DOHH2 (cell line): ENCODE measurements at regions not wholly inside any gene's neighbourhood (a gene's known extent, or its start where the extent isn't known, plus 50 kb on each side); places are given as distances from the start of the nearest gene placed in this dataset.
"Not testable (repeated sequence)": the region's sequence is repeated elsewhere in the genome, so short reads cannot be mapped to it uniquely, and the experiment has no call there.

Experiments
- H3F3A ChIP-seq: fragments of 200-600 bp; sonication (generic), shearing (Covaris generic); 2 replicates; pipeline ENCODE4 v1.6.0; 2016; ENCODE audit warnings: antibody characterized with exemption, mild to moderate bottlenecking; ENCODE audit not compliant: control insufficient read depth, insufficient read depth
- H3K27ac ChIP-seq: fragments of 200-600 bp; sonication (generic); 2 replicates; pipeline ENCODE4 v1.5.1; 2014; ENCODE audit warnings: low read depth, mild to moderate bottlenecking, low read length, moderate library complexity
- H3K27me3 ChIP-seq: fragments of 200-600 bp; sonication (generic); 2 replicates; pipeline ENCODE4 v1.6.1; 2014; ENCODE audit warnings: mild to moderate bottlenecking, low read length, mixed read lengths; ENCODE audit not compliant: control insufficient read depth
- H3K36me3 ChIP-seq: fragments of 200-600 bp; sonication (generic); 2 replicates; pipeline ENCODE4 v1.6.1; 2014; ENCODE audit warnings: mild to moderate bottlenecking, low read length, moderate library complexity, mixed read lengths; ENCODE audit not compliant: control insufficient read depth
- H3K4me1 ChIP-seq: fragments of 200-600 bp; sonication (generic); 2 replicates; pipeline ENCODE4 v1.6.1; 2014; ENCODE audit warnings: mild to moderate bottlenecking, low read length, mixed read lengths; ENCODE audit not compliant: control insufficient read depth
- H3K4me2 ChIP-seq: fragments of 200-600 bp; sonication (generic); 2 replicates; pipeline ENCODE4 v1.6.0; 2014; ENCODE audit warnings: mild to moderate bottlenecking, low read length, moderate library complexity
- H3K4me3 ChIP-seq: fragments of 200-600 bp; sonication (generic); 2 replicates; pipeline ENCODE4 v1.5.1; 2014; ENCODE audit warnings: mild to moderate bottlenecking, low read length, mixed read lengths
- H3K79me2 ChIP-seq: fragments of 200-600 bp; sonication (generic); 2 replicates; pipeline ENCODE4 v1.6.1; 2014; ENCODE audit warnings: mild to moderate bottlenecking, low read length, mixed read lengths; ENCODE audit not compliant: control insufficient read depth
- H3K9me2 ChIP-seq: fragments of 200-600 bp; sonication (generic); replicated peaks from 2 replicates; pipeline ENCODE4 v1.6.1; 2014; ENCODE audit warnings: mild to moderate bottlenecking, low read length, mixed read lengths; ENCODE audit not compliant: control insufficient read depth
- H3K9me3 ChIP-seq: fragments of 200-600 bp; sonication (generic); 2 replicates; pipeline ENCODE4 v1.6.1; 2014; ENCODE audit warnings: antibody characterized with exemption, low read length, mixed read lengths; ENCODE audit not compliant: control insufficient read depth, insufficient read depth
- H4K20me1 ChIP-seq: fragments of 200-600 bp; sonication (generic); 2 replicates; pipeline ENCODE4 v1.6.0; 2014; ENCODE audit warnings: low read depth, mild to moderate bottlenecking, antibody characterized with exemption, low read length, moderate library complexity; ENCODE audit not compliant: control insufficient read depth, insufficient read depth
- CTCF ChIP-seq: fragments of 200-600 bp; sonication (generic); IDR thresholded peaks from one replicate; pipeline ENCODE4 v1.5.1; 2014; ENCODE audit warnings: antibody characterized with exemption, mild to moderate bottlenecking, low read depth, low read length; ENCODE audit not compliant: poor library complexity, severe bottlenecking
- EZH2phosphoT487 ChIP-seq: fragments of 200-600 bp; sonication (generic); IDR thresholded peaks from 2 replicates; pipeline ENCODE4 v1.6.1; 2017; ENCODE audit warnings: borderline replicate concordance, mild to moderate bottlenecking, antibody characterized with exemption, low read length, moderate library complexity, mixed read lengths

GRCh38 chr6:167689278-167689677 lies 137.4 kb upstream of the AFDN start:
- H3K27ac ChIP-seq, result no peak overlapping the region
- H3K9me2 ChIP-seq, result no peaks in the 10 kb centered on the region
- H3K9me3 ChIP-seq, result no peaks in the 10 kb centered on the region
- no peaks in the 10 kb centered on the region for H3K36me3 ChIP-seq
- H3K27me3 ChIP-seq, result no peaks in the 10 kb centered on the region
- TF ChIP-seq EZH2phosphoT487 (no peak), CTCF (no peak)
- H4K20me1 ChIP-seq, result no peaks in the 10 kb centered on the region
- H3K79me2 ChIP-seq, result no peaks in the 10 kb centered on the region
- peaks cover 3% of the 10 kb centered on the region for H3F3A ChIP-seq
- H3K4me3 ChIP-seq, result no peak overlapping the region
- no peak overlapping the region for H3K4me2 ChIP-seq
- H3K4me1 ChIP-seq, result peaks cover 5% of the 10 kb centered on the region; the same call in 1 of the 2 replicates

GRCh38 chr6:167689751-167690150 lies 137.0 kb upstream of the AFDN start:
- H3K9me3 ChIP-seq, result no peaks in the 10 kb centered on the region
- TF ChIP-seq EZH2phosphoT487 (no peak), CTCF (no peak)
- no peaks in the 10 kb centered on the region for H3K9me2 ChIP-seq
- no peaks in the 10 kb centered on the region for H3K27me3 ChIP-seq
- no peaks in the 10 kb centered on the region for H3K36me3 ChIP-seq
- no peak overlapping the region for H3K4me3 ChIP-seq
- no peak overlapping the region for H3K27ac ChIP-seq
- peaks cover 3% of the 10 kb centered on the region for H3F3A ChIP-seq
- H3K79me2 ChIP-seq, result no peaks in the 10 kb centered on the region
- H3K4me1 ChIP-seq, result peaks cover 5% of the 10 kb centered on the region; the same call in 1 of the 2 replicates
- no peaks in the 10 kb centered on the region for H4K20me1 ChIP-seq
- H3K4me2 ChIP-seq, result no peak overlapping the region

GRCh38 chr6:167690167-167690922 lies 136.4 kb upstream of the AFDN start:
- H3K4me2 ChIP-seq, H3K9me2 ChIP-seq, H3K9me3 ChIP-seq, H3K4me1 ChIP-seq, H3K27me3 ChIP-seq, H3K79me2 ChIP-seq, H4K20me1 ChIP-seq, H3F3A ChIP-seq, H3K4me3 ChIP-seq, H3K27ac ChIP-seq, H3K36me3 ChIP-seq: not testable (repeated sequence)

GRCh38 chr6:167690931-167691330 lies 135.8 kb upstream of the AFDN start:
- Histone ChIP-seq H3K36me3 (no peaks in the 10 kb centered on the region), H3K4me1 (peaks cover 5% of the 10 kb centered on the region; the same call in 1 of the 2 replicates), H3K79me2 (no peaks in the 10 kb centered on the region), H3K27me3 (no peaks in the 10 kb centered on the region), H3F3A (peaks cover 3% of the 10 kb centered on the region), H3K9me3 (no peaks in the 10 kb centered on the region), H3K4me2 (no peak overlapping the region), H4K20me1 (no peaks in the 10 kb centered on the region), H3K4me3 (no peak overlapping the region), H3K27ac (no peak overlapping the region), H3K9me2 (no peaks in the 10 kb centered on the region)
- TF ChIP-seq CTCF (no peak), EZH2phosphoT487 (no peak)
